NCI-H526 (cell line): ENCODE measurements at regions not wholly inside any gene's neighbourhood (a gene's known extent, or its start where the extent isn't known, plus 50 kb on each side); places are given as distances from the start of the nearest gene placed in this dataset.

Experiments
- DNase-seq, 2 experiments: peaks; one replicate each; lab custom pipeline; 2025; lab: John Stamatoyannopoulos, UW

DNA sequence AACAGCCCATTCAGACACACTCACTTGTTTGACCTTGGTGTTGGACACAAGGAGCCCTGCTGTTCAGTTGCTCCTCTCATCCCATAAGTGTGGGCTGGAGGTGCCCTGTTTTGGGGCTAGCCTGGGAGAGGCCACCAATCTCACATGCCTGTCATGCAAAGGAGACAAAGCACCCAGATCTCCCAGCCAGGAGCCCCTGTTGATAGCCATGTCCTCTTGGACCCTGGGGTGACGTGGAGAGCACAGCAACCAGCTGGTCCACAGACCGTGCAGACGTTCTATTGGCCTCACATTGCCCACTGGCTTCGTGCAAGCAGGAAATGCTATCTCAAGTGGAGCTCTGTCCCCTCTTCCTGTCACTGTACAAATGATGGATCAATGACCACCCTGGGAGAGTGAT lies 240.8 kb downstream of the RPS24 start:
- no peak for DNase-seq

DNA sequence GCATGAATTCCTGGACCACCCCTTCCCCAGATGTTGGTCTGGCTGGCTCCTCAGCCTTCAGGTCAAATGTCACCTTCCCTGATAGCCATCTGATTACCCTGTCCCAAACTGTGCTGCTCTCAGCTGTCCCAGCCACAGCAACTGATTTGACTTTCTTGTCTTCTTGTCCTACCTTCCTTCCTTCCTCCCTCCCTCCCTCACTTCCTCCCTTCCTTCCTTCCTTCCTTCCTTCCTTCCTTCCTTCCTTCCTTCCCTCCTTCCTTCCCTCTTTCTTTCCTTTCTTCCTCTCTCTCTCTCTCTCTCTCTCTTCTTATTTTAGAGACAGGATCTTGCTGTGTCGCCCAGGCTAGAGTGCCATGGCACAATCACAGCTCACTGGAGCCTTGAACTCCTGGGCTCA lies 242.5 kb downstream of the RPS24 start:
- DNase-seq: no peak

DNA sequence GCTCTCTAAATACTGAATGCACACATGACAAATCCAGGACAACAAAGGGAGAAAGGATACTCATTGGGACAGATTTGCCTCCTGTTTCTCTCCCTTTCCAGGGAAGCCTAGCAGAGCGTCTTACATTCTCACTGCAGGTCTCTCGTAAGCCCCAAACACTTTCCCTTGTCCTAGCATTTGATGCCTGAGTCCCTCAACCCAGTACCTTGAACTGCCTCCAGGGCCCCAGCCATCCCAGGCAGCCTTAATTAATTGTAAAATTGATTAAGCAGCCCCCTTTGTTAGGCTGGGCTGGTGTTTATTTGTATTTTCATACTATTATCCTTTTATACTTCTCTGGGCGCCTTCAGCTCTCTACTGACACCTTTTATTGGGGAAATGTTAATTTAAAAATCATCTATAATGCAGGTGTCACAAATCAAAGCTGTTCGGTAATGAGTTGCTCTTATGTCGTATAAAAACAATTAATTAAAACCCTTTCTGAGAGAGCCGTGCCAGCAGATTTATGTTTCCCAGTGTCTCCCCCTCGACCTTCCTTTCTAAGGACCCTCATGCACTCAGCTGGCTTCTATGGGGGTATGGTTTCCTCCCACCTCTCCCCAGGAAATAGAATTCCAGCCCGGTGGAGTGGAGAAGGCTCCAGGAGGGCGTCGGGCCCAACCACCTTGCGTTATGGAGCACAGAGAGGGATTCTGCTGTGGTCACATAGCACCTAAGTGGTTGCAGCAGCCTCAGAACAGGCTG lies 243.8 kb downstream of the RPS24 start:
- DNase-seq: no peak

DNA sequence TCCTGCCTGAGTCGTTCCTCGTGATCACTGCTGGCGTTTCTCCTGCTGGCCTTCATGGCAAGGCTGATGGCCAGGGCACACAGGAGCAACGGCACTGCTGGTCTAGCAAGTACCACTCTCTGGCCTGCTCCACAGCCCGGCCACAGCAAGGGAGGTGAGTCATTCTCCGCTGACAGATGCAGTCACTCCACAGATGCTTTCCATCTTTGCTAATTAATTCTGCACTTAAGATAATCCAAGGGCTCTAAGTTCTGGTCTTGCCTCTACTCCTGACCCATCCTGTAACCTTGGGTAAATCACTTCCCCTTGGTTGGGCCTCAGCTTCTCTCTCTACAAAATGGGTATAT lies 244.4 kb downstream of the RPS24 start:
- no peak for DNase-seq

DNA sequence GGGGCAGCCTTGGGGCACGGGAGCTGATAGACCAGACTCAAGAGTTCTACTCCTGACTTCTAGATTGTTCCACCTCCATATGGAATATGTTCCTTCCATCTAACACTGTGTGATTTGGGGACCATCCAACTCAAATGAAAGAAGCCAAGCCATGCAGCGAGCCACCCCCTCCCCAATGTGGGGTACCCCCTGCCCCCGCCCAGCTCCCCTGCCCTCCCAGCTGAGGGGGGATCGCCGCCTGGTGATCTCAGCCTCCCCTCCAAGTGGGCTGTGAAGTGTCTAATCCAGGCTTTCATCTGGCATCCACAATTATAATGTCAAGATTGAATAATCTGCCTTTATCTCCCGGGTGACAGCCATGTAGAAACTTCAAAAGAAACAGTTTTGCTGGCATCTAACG lies 246.1 kb downstream of the RPS24 start:
- DNase-seq: no peak

DNA sequence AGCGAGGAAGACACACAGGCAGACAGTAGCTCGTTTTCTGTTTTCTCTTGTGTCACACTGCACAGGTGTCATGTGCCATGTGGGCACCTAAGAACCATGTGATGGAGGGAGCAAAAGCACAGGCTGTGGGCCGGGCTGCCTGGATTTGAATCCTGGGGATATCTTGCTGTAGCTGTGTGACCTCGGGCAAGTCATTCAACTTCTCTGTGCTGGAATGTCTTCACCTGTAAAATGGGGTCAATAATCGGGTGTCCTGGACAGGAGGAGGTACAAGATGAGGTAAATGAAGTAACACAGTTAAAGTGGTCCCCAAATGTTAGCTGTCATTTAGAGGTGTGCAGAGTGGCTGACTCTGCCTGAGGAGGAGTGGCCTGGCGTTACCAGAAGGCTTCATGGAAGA lies 246.9 kb downstream of the RPS24 start:
- DNase-seq: no peak

DNA sequence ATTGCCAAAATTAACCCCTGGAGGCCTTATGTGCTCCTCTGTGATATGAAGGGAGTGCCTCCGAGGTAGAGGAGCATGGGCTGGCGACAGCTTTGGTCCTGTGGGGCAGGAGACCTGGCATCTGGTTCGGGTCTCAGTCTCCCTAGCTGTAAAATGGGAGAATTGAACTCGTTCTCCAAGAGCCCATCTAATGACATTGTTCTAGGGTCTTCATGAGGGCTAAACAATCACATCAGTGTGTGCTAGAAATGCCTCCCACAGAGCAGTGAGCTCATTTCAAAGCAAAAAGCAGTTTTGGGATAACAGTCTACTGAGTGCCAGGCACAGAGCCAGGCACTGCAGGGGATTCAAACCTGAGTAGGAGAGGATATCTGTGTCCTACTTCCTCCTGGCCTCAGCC lies 248.0 kb downstream of the RPS24 start:
- DNase-seq: no peak

DNA sequence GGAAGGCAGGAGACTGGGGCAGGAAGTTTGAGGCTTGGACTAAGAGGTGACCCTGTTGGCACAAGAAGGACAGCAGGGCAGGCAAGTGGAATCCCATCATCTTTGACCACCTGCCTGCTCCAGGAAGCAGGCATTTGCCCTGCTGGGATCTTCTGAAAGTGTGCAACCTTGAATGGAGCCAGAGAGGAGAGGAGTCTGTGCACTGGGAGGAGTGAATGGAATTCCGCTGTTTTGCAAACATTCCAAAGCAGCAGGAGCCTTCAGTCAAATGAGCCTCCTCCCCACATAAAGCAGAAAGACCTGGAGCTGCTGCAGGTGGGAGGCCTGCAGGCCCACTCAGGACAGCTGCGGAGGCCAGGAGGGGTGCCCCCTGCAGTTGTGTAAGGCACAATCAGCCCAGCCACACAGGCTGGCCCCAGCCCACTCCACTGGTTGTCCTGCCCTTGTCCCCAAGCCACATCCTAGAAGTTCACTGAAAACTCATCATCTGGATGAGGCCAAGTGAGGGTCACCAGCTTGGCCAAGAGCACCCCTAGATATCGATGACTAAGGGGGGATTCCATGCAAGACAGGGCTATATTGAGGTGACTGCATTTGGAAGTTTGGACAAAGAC lies 249.5 kb downstream of the RPS24 start:
- peak in 1 of 2 experiments; percentile 18 for DNase-seq

DNA sequence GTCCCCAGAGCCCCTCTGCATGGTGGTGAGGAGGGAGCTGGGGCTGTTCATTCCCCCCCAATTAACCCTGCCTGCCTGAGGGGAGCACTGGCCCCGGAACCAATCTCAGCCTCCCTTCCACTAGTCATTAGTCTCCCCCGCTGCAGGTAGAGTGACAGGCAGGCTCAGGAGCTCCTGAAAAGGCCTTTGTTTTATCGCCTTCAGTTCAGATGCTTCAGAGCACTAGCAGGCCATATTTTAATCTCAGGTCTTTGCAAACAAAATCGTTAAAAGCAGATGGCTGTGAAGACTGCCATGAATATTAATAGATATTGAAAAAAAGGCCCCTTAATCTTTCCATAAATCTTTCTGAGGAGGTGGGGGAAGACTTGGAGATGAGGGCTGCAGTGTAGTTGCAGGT lies 250.7 kb downstream of the RPS24 start:
- peak; percentile 16 to 53 for DNase-seq

DNA sequence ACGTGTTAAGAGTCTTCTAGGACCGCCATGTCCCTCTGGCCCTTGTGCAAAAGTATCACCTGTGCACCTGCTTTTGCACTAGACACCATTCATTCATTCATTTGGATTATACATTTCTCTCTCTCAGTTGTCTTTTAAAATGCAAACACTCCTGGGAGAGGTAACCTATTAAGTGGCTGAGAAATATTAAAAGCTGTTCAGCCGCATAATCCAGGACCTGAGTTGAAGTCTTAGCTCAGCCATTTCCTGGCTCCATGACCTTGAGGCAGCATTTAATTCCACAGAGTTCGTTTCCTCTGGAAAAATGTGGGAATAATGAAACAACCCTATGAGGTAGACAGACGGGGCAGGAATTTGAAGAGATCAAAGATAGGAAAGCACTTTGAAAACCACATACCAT lies 251.6 kb downstream of the RPS24 start:
- DNase-seq: no peak

DNA sequence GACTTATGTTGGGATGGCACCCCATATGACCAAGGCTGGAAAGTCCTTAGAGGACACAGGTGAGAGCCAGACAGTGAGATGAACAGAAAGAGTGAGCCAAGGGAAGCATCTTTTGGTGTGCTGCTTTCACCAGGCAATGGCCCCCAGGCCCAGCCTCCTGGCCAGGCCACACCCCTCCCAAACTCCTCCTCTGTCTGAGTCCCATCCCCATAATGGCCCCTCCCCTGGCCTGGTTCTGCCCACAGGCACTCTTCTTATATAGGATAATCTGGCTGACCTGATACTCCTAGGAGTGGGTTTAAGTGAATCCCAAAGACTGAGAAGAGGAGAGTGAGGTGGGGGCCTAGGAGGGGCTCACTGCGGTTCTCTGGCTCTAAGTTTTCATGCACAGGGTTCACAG lies 252.5 kb downstream of the RPS24 start:
- peak in 1 of 2 experiments; percentile 18 for DNase-seq

DNA sequence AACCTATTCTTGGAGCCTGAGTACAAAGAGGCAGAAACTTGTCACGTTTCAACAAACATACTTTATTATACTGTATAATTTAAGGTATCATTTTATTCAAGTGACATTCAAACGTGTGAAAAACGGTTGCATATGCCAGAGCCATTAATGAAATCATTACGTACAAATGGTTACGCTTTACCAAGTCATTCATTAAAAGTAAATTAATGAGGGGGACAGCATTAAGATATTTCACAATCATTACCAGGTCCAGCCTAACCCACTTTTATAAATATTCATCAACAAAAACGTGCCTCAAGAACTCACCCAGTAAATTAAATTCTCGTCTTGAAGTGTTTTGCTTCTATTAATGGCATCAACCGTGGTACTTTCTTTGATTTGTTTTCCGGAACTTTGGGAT lies 253.0 kb downstream of the RPS24 start:
- DNase-seq: no peak

DNA sequence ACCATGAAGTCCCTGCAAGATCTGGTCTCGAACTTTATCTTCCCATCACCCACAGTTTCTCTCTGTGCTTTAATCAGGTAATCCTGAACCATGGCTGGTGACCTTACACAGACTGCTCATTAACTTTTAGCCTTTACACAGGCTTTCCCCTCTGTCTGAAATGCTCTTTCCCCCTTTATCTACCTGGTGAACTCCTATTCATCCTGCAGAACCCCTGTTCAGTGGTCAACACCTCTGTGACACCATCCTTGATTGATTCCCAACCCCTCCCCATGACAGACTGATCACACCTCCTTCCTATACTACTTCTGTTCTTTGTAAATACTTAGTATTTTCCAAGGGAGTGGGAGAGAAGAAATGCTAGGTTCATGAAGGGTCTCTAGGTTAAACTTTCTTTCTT lies 254.0 kb downstream of the RPS24 start:
- no peak for DNase-seq

DNA sequence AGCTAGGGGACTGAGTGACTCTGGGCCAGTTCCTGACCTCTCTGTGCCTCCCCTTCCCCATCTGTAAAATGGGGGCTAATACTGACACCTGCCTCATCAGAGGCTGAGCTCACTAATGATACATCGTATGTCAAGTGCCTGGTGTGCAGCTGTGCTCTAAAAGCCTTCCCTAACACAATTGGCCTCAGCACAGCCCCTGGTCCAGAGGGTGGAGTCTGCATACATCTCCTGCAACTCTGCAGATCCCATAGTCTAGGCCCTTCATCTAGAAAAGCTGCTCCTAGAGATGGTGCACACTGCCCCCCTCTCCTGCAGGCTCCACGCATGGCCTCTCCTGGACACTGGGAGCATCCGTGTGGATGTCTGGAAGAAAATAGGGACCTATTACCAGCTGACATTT lies 255.0 kb downstream of the RPS24 start:
- DNase-seq: no peak

DNA sequence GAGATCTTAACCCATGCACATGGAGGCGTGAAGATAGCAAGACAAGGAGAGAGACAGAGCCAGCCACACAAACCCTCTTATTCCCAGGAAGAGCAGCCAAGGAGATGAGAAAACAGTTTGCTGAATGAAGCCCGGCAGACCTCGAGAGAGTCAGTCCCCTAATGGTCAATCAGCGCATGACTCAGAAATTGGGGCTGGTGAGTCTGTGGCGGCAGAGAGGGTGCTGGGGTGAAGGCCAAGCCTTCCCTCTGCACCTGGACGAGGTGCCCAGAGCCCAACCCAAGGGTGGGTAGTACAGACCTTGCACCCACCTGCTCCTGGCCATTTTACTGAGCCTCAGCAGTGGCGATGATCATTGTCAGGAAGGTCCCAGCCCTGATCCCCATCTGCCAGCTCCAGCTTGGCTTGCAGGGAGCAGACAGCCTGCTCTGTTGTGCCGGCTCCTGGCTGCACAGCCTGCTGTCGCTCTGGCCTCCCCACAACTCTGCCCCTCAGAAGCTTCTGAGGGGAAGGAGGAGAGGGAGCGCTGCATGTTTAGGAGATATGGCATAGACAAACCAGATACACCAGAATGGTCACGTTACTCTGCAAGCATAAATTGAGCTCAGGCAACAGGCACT lies 256.6 kb downstream of the RPS24 start:
- DNase-seq: peak in 1 of 2 experiments; percentile 41

DNA sequence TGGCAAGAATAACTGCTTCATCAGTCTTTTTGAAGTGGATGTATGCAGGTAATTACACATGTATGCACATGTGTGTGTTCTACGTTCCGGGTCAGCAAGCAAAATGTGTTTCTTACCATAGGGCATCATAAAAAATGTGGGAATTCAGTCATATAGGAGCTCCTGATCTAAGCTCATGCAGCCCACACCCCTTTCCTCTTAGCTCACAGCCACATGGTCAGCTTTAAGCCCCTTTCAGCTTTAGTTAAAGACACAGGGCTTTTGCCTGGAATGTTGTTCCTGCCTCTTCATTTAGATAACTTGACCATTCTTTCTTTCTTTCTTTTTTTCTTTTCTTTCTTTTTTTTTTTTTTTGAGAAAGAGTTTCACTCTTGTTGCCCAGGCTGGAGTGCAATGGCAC lies 258.1 kb downstream of the RPS24 start:
- DNase-seq: no peak

DNA sequence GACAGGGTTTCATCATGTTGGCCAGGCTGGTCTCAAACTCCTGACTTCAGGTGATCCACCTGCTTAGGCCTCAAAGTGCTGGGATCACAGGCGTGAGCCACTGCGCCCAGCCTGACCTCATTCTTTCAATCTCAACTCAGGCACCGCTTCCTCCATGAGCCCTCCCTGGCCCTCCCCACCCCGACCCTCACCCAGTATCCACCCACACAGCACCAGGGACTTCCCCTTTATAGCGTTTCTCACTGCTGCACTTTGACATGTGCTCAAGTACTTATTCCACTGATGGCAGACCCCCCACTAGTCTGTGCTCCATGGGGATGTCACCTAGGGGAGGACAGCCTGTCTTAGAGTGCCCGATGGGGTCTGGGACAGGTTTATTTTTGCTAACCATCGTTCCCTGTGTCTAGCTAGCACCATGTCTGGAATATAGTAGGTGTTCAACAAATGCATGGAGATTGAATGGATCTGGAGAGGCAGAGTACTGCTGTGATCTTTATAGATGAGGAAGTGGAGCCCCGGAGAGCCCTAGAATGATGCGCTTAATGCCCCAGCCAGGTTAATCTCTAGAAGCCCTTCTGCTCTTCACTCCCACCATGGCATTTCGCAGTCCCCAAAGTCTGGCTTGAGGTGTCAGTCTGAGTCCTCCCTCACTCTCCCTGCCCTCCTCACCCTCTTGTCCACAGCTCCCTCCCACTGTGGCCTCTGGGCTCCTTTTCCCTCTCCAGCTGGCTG lies 258.8 kb downstream of the RPS24 start:
- DNase-seq: no peak

DNA sequence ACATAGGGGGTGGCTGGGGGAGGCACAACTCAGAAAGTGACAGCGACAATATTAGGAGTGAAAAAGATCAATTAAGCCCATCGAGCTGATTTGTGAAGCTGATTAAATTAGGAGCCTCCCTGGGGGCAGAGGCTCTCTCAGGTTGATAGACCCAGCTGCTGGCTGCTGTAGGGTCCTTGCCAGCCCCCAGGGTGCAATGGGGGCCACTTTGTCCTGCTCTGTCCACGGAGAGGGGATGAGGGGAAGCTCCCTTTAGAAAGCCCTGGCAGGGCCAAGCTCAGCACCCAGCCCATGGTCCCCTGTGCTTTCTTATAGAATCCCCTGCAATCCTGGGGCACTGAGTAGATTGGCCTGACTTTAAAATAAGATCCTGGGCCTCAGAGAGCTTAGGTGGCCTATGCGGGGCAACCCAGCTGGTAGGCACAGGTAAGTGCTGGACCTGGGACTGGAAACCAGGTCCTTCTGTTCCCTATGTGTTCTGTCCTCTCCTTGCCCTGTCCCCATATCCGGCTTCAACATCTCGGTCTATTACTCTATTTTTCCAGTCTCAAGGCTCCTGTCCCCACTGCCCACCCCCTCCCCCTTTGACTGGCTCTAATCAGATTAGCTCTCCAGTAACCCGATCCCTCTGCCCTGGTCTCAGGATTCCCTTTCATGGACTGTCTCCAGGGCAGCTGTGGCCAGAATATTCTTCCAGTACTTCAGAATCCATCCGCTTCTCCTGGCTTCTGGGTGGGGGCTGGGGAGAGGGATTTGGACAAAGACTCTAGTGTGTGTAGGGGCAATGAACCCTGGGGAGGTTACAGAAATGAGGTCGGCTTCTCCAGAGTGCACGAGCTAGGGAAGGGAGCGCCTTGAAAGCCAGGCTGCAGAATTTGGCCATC lies 259.6 kb downstream of the RPS24 start:
- peak; percentile 61 to 73 for DNase-seq

DNA sequence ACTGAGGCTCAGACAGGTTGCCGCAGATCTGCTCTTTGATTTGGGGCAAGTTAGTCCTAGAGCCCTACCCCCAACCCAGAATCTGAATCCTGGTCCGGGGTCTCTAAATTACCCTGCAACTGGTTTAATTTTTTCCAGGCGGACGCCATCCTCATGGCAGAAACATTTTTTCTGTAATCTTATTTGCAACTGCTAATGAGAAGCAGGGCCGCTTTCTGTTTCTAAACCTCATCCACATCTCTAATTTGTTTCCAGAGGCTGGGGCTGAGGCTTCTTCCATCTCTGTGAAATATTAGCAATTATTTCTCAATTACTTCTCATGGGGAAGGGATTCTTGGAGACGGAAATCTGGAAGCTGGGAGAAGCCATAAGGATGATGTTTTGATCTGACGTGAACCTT lies 261.6 kb downstream of the RPS24 start:
- DNase-seq: no peak

DNA sequence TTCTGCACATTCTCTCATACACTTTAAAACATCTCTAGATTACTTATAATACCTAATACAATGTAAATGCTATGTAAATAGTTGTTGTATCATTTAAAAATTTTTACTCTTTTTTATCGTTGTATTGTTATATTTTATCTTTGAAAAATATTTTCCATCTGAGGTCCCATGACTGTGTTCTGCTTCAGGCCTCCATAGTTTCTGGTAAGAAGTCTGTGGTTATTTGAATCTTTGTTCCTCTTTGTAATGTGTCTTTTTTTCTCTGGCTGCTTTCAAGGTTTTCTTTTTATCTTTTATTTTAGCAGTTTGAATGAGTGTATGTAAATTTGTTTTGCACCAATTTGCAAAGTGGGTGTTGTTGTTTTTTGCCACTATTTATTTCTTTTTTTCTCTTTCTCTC lies 263.1 kb downstream of the RPS24 start:
- DNase-seq: no peak

DNA sequence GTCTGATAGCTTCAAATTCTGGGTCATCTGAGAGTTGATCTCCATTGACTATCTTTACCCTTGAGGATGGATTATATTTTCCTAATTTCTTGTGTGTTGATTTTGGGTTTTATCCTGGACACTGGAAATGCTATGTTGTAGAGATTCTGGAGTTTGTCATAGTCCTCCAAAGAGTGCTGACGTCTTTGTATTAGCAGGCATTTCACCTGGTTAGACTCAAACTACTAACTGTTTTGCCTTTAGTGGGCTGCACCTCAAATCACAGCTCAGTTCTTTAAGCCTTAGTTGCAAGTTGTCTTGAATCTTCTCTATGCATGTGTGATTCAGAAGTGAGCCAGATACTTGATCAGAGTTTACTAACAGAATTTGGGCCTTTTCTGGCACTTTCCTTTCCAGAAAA lies 264.3 kb downstream of the RPS24 start:
- no peak for DNase-seq

DNA sequence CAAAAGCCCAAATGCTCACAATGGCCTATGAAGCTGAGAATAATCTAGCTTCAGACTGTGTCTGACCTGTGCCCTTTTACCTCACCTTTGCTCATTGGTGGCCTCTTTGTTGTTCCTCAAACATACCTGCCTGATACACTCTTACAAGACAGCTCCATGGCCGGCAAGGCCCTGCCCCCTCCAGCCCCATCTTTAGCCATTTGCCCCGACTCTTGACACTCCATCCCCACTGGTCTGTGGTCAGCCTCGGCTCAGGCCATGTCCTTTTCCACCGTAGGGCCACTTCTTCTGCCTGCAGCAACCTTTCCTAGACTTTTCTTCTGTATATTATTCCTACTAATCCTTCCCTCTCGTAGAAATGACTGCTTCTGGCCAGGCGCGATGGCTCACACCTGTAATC lies 265.2 kb downstream of the RPS24 start:
- no peak for DNase-seq
